ENCODE measurements at regions not wholly inside any gene's neighbourhood (a gene's known extent, or its start where the extent isn't known, plus 50 kb on each side); places are given as distances from the start of the nearest gene placed in this dataset.
"Not testable (repeated sequence)": the region's sequence is repeated elsewhere in the genome, so short reads cannot be mapped to it uniquely, and the experiment has no call there.

GRCh38 chr22:48405741-48406140 lies 1421.9 kb downstream of the BRD1 start:
- TF ChIP-seq CTCF (IDR thresholded peaks at IDR 0.05): no peak
- DNase-seq (ENCODE audit: low spot score): no peak
- no peak for ATAC-seq (ENCODE audit: low FRiP score)

- DNase-seq (ENCODE audit: low spot score): no peak
- ATAC-seq (ENCODE audit: low FRiP score): no peak
- TF ChIP-seq CTCF (IDR thresholded peaks at IDR 0.05): no peak
These were observed 1422.7 kb downstream of the BRD1 start for GRCh38 chr22:48404801-48405447.

- ATAC-seq (ENCODE audit: low FRiP score) (no peak), DNase-seq (ENCODE audit: low spot score) (no peak)
- no peak for TF ChIP-seq CTCF (IDR thresholded peaks at IDR 0.05)
These were observed 1423.9 kb downstream of the BRD1 start for GRCh38 chr22:48403521-48404403.

GRCh38 chr22:48402591-48403031 lies 1425.1 kb downstream of the BRD1 start:
- no peak for DNase-seq (ENCODE audit: low spot score)
- no peak for TF ChIP-seq CTCF (IDR thresholded peaks at IDR 0.05)
- no peak for ATAC-seq (ENCODE audit: low FRiP score)

GRCh38 chr22:48401523-48401922 lies 1426.2 kb downstream of the BRD1 start:
- DNase-seq (ENCODE audit: low spot score); ATAC-seq (ENCODE audit: low FRiP score): not testable (repeated sequence)

GRCh38 chr22:48398181-48398905 lies 1429.3 kb downstream of the BRD1 start:
- ATAC-seq (ENCODE audit: low FRiP score) (no peak), DNase-seq (ENCODE audit: low spot score) (no peak)
- no peak for TF ChIP-seq CTCF (IDR thresholded peaks at IDR 0.05)

- ATAC-seq (ENCODE audit: low FRiP score) (no peak), DNase-seq (ENCODE audit: low spot score) (no peak)
- no peak for TF ChIP-seq CTCF (IDR thresholded peaks at IDR 0.05)
These were observed 1430.0 kb downstream of the BRD1 start for GRCh38 chr22:48397531-48398180.

Data from omental fat pad (tissue), 3 donors.